ENCODE measurements at regions not wholly inside any gene's neighbourhood (a gene's known extent, or its start where the extent isn't known, plus 50 kb on each side); places are given as distances from the start of the nearest gene placed in this dataset.

- TF ChIP-seq CTCF (IDR thresholded peaks at IDR 0.05): no peak
- no peak for TF ChIP-seq POLR2A (IDR thresholded peaks at IDR 0.05)
- no peak for TF ChIP-seq EP300 (IDR thresholded peaks at IDR 0.05; ENCODE audit: low read depth)
These were observed 740.5 kb downstream of the SLITRK5 start for GRCh38 chr13:88411696-88412095.
